ENCODE measurements at regions not wholly inside any gene's neighbourhood (a gene's known extent, or its start where the extent isn't known, plus 50 kb on each side); places are given as distances from the start of the nearest gene placed in this dataset.

GRCh38 chr1:13901039-13901438, 201.1 kb downstream of the PRDM2 start:
- H3K27ac Mint-ChIP-seq = no peak overlapping the region
- intact Hi-C loops (cut with micrococcal nuclease) = no loop called here
- CTCF ChIA-PET = no interaction called here
- DNase-seq = no peak
- H3K9me3 Mint-ChIP-seq = no peaks in the 10 kb centered on the region
- no peak overlapping the region for H3K4me3 Mint-ChIP-seq
- no peaks in the 10 kb centered on the region for H3K4me1 Mint-ChIP-seq (ENCODE audit: low read depth)
- H3K27me3 Mint-ChIP-seq (ENCODE audit: low read depth) = peaks cover 14% of the 10 kb centered on the region
- H3K36me3 Mint-ChIP-seq (ENCODE audit: low read depth) = no peaks in the 10 kb centered on the region

GRCh38 chr1:13901597-13901996, 201.6 kb downstream of the PRDM2 start:
- no peak overlapping the region for H3K27ac Mint-ChIP-seq
- CTCF ChIA-PET = no interaction called here

GRCh38 chr1:13908128-13908527, 208.1 kb downstream of the PRDM2 start:
- CTCF ChIA-PET = interaction anchor here (1.5 kb wide), 1 partner anchor 9 kb away, joined by 5 read pairs; no protein-coding TSS in a partner anchor
- H3K27ac Mint-ChIP-seq = no peak overlapping the region
- peaks cover 4% of the 10 kb centered on the region for H3K27me3 Mint-ChIP-seq (ENCODE audit: low read depth)
- intact Hi-C loops (cut with micrococcal nuclease) = no loop called here
- H3K9me3 Mint-ChIP-seq = no peaks in the 10 kb centered on the region
- no peak for DNase-seq
- H3K36me3 Mint-ChIP-seq (ENCODE audit: low read depth) = no peaks in the 10 kb centered on the region
- H3K4me3 Mint-ChIP-seq = no peak overlapping the region
- H3K4me1 Mint-ChIP-seq (ENCODE audit: low read depth) = no peaks in the 10 kb centered on the region

More at GRCh38 chr1:13901597-13901996, 201.6 kb downstream of the PRDM2 start:
- Mint-ChIP-seq H3K36me3 (ENCODE audit: low read depth) (no peaks in the 10 kb centered on the region), H3K27me3 (ENCODE audit: low read depth) (peaks cover 14% of the 10 kb centered on the region), H3K9me3 (no peaks in the 10 kb centered on the region), H3K4me3 (no peak overlapping the region), H3K4me1 (ENCODE audit: low read depth) (no peaks in the 10 kb centered on the region)
- DNase-seq = no peak
- intact Hi-C loops (cut with micrococcal nuclease) = no loop called here

- CTCF ChIA-PET = no interaction called here
- no peaks in the 10 kb centered on the region for H3K36me3 Mint-ChIP-seq (ENCODE audit: low read depth)
- no peak overlapping the region for H3K4me3 Mint-ChIP-seq
- H3K4me1 Mint-ChIP-seq (ENCODE audit: low read depth) = no peaks in the 10 kb centered on the region
- no peak overlapping the region for H3K27ac Mint-ChIP-seq
- intact Hi-C loops (cut with micrococcal nuclease) = no loop called here
- H3K9me3 Mint-ChIP-seq = no peaks in the 10 kb centered on the region
- no peak for DNase-seq
- H3K27me3 Mint-ChIP-seq (ENCODE audit: low read depth) = no peaks in the 10 kb centered on the region
These were observed 212.0 kb downstream of the PRDM2 start for GRCh38 chr1:13911697-13912619.

DNA sequence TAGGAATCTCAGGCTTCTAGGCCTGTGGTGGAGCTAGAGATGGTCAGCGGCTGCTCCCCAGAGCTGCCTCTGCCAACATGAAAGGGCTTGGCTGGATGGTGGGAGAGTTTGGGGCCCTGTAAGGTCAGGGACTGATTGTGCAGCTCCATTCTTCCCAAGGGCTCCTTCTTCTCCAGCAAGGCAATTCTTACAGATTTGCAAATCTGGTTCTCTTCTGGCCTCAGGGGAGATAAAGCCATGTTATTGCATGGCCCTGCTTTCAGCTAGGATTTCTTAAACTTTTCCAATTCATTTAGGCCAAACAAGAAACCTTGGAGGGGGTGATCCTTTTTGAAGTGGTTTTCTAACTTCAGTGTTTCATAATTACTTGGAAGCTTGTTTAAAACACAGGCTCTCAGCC, 213.4 kb downstream of the PRDM2 start:
- intact Hi-C loops (cut with micrococcal nuclease) = no loop called here

DNA sequence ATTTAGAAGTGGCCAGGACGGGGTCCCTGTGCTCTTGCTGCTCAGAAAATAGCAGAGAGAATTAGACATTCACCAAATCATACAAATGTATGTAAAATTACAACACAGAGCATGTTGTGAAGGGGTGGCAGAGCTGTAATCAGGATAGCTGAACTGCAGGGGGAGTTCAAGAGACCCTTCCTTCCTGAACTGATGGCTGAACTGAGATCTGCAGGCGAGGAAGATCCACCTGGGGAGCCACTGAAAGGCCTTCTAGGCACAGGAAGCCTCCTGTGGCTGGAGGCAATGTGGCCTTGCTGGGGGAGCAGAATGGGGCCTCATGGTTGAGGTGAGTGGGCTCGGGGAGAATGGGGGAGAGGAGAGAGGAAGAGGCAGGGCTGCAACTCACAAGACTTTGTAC, 216.5 kb downstream of the PRDM2 start:
- DNase-seq = no peak
- Mint-ChIP-seq H3K36me3 (ENCODE audit: low read depth) (no peaks in the 10 kb centered on the region), H3K27ac (no peak overlapping the region), H3K4me3 (no peak overlapping the region), H3K27me3 (ENCODE audit: low read depth) (peaks cover 3% of the 10 kb centered on the region), H3K4me1 (ENCODE audit: low read depth) (no peaks in the 10 kb centered on the region), H3K9me3 (no peaks in the 10 kb centered on the region)
- CTCF ChIA-PET = interaction anchor here (1.1 kb wide), 1 partner anchor 8 kb away, joined by 5 read pairs; no protein-coding TSS in a partner anchor
- intact Hi-C loops (cut with micrococcal nuclease) = no loop called here

More for the DNA sequence above, 213.4 kb downstream of the PRDM2 start:
- H3K27ac Mint-ChIP-seq = no peak overlapping the region
- peaks cover 3% of the 10 kb centered on the region for H3K27me3 Mint-ChIP-seq (ENCODE audit: low read depth)
- CTCF ChIA-PET = no interaction called here
- no peaks in the 10 kb centered on the region for H3K9me3 Mint-ChIP-seq
- no peak overlapping the region for H3K4me3 Mint-ChIP-seq
- no peak for DNase-seq
- no peaks in the 10 kb centered on the region for H3K4me1 Mint-ChIP-seq (ENCODE audit: low read depth)
- no peaks in the 10 kb centered on the region for H3K36me3 Mint-ChIP-seq (ENCODE audit: low read depth)

DNA sequence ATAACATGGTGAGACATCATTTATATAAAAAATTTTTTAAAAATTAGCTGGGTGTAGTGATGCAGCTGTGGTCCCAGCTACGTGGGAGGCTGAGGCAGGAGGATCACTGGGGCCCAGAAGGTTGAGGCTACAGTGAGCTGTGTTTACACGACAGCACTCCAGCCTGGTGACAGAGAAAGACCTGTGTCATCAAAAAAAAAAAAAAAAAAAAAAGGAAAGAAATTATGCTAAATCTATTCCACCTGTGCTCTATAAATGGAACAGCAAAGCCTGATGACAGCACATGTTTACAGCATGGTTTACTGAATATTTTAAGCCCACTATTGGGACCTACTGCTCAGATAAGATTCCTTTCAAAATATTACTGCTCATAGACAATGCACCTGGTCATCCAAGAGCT, 217.6 kb downstream of the PRDM2 start:
- no peak for DNase-seq
- intact Hi-C loops (cut with micrococcal nuclease) = no loop called here
- H3K27ac Mint-ChIP-seq = no peak overlapping the region
- H3K4me3 Mint-ChIP-seq = no peak overlapping the region
- no peaks in the 10 kb centered on the region for H3K4me1 Mint-ChIP-seq (ENCODE audit: low read depth)
- no peaks in the 10 kb centered on the region for H3K9me3 Mint-ChIP-seq
- H3K27me3 Mint-ChIP-seq (ENCODE audit: low read depth) = peaks cover 5% of the 10 kb centered on the region
- no peaks in the 10 kb centered on the region for H3K36me3 Mint-ChIP-seq (ENCODE audit: low read depth)
- CTCF ChIA-PET = interaction anchor here (1.1 kb wide), 1 partner anchor 9 kb away, joined by 5 read pairs; no protein-coding TSS in a partner anchor

GRCh38 chr1:13918862-13919261, 218.9 kb downstream of the PRDM2 start:
- peaks cover 9% of the 10 kb centered on the region for H3K27me3 Mint-ChIP-seq (ENCODE audit: low read depth)
- CTCF ChIA-PET = no interaction called here
- H3K27ac Mint-ChIP-seq = no peak overlapping the region
- H3K9me3 Mint-ChIP-seq = no peaks in the 10 kb centered on the region
- no peak overlapping the region for H3K4me3 Mint-ChIP-seq
- no peaks in the 10 kb centered on the region for H3K36me3 Mint-ChIP-seq (ENCODE audit: low read depth)
- no peak for DNase-seq
- no peaks in the 10 kb centered on the region for H3K4me1 Mint-ChIP-seq (ENCODE audit: low read depth)
- intact Hi-C loops (cut with micrococcal nuclease) = no loop called here

DNA sequence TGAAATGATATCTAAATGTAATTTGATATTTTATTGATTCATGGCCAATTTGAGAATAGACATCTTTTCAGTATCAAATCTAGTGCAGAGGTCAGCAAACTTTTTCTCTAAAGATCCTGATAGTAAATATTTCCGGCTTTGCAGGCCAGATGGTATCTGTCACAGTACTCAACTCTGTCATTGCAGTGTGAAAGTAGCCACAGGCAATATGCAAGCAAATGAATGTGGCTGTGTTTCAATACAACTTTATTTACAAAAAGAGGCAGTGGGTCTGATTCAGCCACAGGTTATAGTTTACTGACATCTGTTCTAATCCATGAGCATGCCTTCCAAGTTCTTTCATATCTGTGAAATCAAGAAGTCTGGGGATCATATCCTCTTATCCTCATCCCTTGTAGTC, 221.2 kb downstream of the PRDM2 start:
- no peak for DNase-seq
- H3K9me3 Mint-ChIP-seq = no peaks in the 10 kb centered on the region
- H3K36me3 Mint-ChIP-seq (ENCODE audit: low read depth) = no peaks in the 10 kb centered on the region
- intact Hi-C loops (cut with micrococcal nuclease) = no loop called here
- H3K27me3 Mint-ChIP-seq (ENCODE audit: low read depth) = peaks cover 21% of the 10 kb centered on the region
- H3K4me1 Mint-ChIP-seq (ENCODE audit: low read depth) = no peaks in the 10 kb centered on the region
- H3K4me3 Mint-ChIP-seq = no peak overlapping the region
- CTCF ChIA-PET = no interaction called here
- no peak overlapping the region for H3K27ac Mint-ChIP-seq

GRCh38 chr1:13922466-13923110, 222.6 kb downstream of the PRDM2 start:
- H3K36me3 Mint-ChIP-seq (ENCODE audit: low read depth) = no peaks in the 10 kb centered on the region
- intact Hi-C loops (cut with micrococcal nuclease) = no loop called here
- peaks cover 21% of the 10 kb centered on the region for H3K27me3 Mint-ChIP-seq (ENCODE audit: low read depth)
- H3K9me3 Mint-ChIP-seq = no peaks in the 10 kb centered on the region
- DNase-seq = no peak
- no peaks in the 10 kb centered on the region for H3K4me1 Mint-ChIP-seq (ENCODE audit: low read depth)
- H3K4me3 Mint-ChIP-seq = no peak overlapping the region
- no peak overlapping the region for H3K27ac Mint-ChIP-seq
- CTCF ChIA-PET = no interaction called here

GRCh38 chr1:13926556-13926955, 226.6 kb downstream of the PRDM2 start:
- no peak for DNase-seq
- H3K9me3 Mint-ChIP-seq = no peaks in the 10 kb centered on the region
- CTCF ChIA-PET = no interaction called here
- H3K4me1 Mint-ChIP-seq (ENCODE audit: low read depth) = no peaks in the 10 kb centered on the region
- intact Hi-C loops (cut with micrococcal nuclease) = no loop called here
- H3K27me3 Mint-ChIP-seq (ENCODE audit: low read depth) = peaks cover 24% of the 10 kb centered on the region
- no peak overlapping the region for H3K27ac Mint-ChIP-seq
- no peak overlapping the region for H3K4me3 Mint-ChIP-seq
- no peaks in the 10 kb centered on the region for H3K36me3 Mint-ChIP-seq (ENCODE audit: low read depth)

DNA sequence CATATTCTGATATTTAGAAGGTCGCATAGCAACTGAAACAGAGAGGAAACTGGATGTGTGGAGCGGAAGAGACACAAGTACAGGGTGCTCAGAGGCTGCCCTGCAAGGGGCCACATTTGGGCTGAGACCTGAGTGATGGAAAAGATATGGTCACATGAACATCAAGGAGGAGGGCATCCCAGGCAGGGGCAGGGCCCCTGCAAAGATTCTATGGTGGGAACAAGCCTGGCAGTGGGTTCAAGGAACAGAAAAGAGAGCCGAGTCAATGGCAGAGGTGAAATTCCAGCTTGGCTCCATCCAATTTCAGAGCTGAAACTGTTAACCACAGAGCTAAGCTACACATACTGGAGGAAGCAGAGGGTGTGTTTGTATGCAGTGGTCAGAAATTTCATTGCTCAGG, 227.7 kb downstream of the PRDM2 start:
- H3K36me3 Mint-ChIP-seq (ENCODE audit: low read depth) = no peaks in the 10 kb centered on the region
- CTCF ChIA-PET = no interaction called here

GRCh38 chr1:13929313-13929712, 229.3 kb downstream of the PRDM2 start:
- Mint-ChIP-seq H3K9me3 (no peaks in the 10 kb centered on the region), H3K27ac (no peak overlapping the region), H3K36me3 (ENCODE audit: low read depth) (no peaks in the 10 kb centered on the region), H3K4me1 (ENCODE audit: low read depth) (no peaks in the 10 kb centered on the region), H3K4me3 (no peak overlapping the region), H3K27me3 (ENCODE audit: low read depth) (peaks cover 18% of the 10 kb centered on the region)
- intact Hi-C loops (cut with micrococcal nuclease) = no loop called here
- CTCF ChIA-PET = interaction anchor here (0.8 to 0.9 kb wide), 2 partner anchors 9 to 39 kb away, joined by 3 read pairs; no protein-coding TSS in a partner anchor
- no peak for DNase-seq

More for the DNA sequence above, 227.7 kb downstream of the PRDM2 start:
- no peaks in the 10 kb centered on the region for H3K4me1 Mint-ChIP-seq (ENCODE audit: low read depth)
- no peak overlapping the region for H3K4me3 Mint-ChIP-seq
- no peak overlapping the region for H3K27ac Mint-ChIP-seq
- peaks cover 22% of the 10 kb centered on the region for H3K27me3 Mint-ChIP-seq (ENCODE audit: low read depth)
- no peaks in the 10 kb centered on the region for H3K9me3 Mint-ChIP-seq
- DNase-seq = no peak
- intact Hi-C loops (cut with micrococcal nuclease) = no loop called here

All from activated naive CD4-positive, alpha-beta T cell treated with anti-CD3 and anti-CD28 coated beads for 36 hours (primary cell).